H9 (cell line): ENCODE measurements at regions not wholly inside any gene's neighbourhood (a gene's known extent, or its start where the extent isn't known, plus 50 kb on each side); places are given as distances from the start of the nearest gene placed in this dataset.

Experiments used
- DNase-seq: peaks from one replicate; pipeline ENCODE4 v3.0.0-alpha.2; 2017
- H2AFZ ChIP-seq: one replicate; pipeline ENCODE4 v1.6.1; 2013; ENCODE audit warnings: mild to moderate bottlenecking, low read length, control low read depth, moderate library complexity
- H2AK5ac ChIP-seq: 2 replicates; pipeline ENCODE4 v1.6.1; 2013; ENCODE audit warnings: low read length, control low read depth, mixed read lengths; ENCODE audit not compliant: insufficient read length
- H2BK120ac ChIP-seq: one replicate; pipeline ENCODE4 v1.6.1; 2013; ENCODE audit warnings: low read depth, mild to moderate bottlenecking, low read length, control low read depth, inconsistent platforms; ENCODE audit not compliant: poor library complexity, severe bottlenecking
- H2BK12ac ChIP-seq: 2 replicates; pipeline ENCODE4 v1.6.1; 2013; ENCODE audit warnings: low read length, control low read depth, mixed read lengths, low read depth; ENCODE audit not compliant: insufficient read length
- H2BK15ac ChIP-seq: 2 replicates; pipeline ENCODE4 v1.6.1; 2013; ENCODE audit warnings: low read depth, low read length, control low read depth
- H2BK20ac ChIP-seq: one replicate; pipeline ENCODE4 v1.6.1; 2013; ENCODE audit warnings: low read depth, mild to moderate bottlenecking, low read length, control low read depth, inconsistent platforms; ENCODE audit not compliant: poor library complexity, severe bottlenecking
- H2BK5ac ChIP-seq: 2 replicates; pipeline ENCODE4 v1.6.1; 2013; ENCODE audit warnings: low read length, control low read depth, mixed read lengths; ENCODE audit not compliant: insufficient read length
- H3K14ac ChIP-seq: 2 replicates; pipeline ENCODE4 v1.6.1; 2013; ENCODE audit warnings: low read length, control low read depth; ENCODE audit not compliant: insufficient read depth
- H3K18ac ChIP-seq: 2 replicates; pipeline ENCODE4 v1.6.1; 2013; ENCODE audit warnings: low read depth, mild to moderate bottlenecking, mixed read lengths, low read length, control low read depth; ENCODE audit not compliant: insufficient read length
- H3K23ac ChIP-seq: 2 replicates; pipeline ENCODE4 v1.6.1; 2013; ENCODE audit warnings: low read length, control low read depth, mixed read lengths, low read depth; ENCODE audit not compliant: insufficient read length
- H3K23me2 ChIP-seq: 2 replicates; pipeline ENCODE4 v1.6.1; 2013; ENCODE audit warnings: low read depth, mild to moderate bottlenecking, mixed read lengths, low read length, control low read depth; ENCODE audit not compliant: insufficient read length, poor library complexity, severe bottlenecking
- H3K27ac ChIP-seq: 2 replicates; pipeline ENCODE4 v1.5.1; 2013; ENCODE audit warnings: low read length, control low read depth, mixed read lengths, low read depth; ENCODE audit not compliant: insufficient read length
- H3K27me3 ChIP-seq: 2 replicates; pipeline ENCODE4 v1.6.1; 2013; ENCODE audit warnings: low read length, control low read depth, inconsistent platforms; ENCODE audit not compliant: insufficient read depth
- H3K4ac ChIP-seq: 2 replicates; pipeline ENCODE4 v1.6.1; 2013; ENCODE audit warnings: low read depth, mild to moderate bottlenecking, control low read depth, inconsistent platforms, low read length, moderate library complexity
- H3K4me1 ChIP-seq: 2 replicates; pipeline ENCODE4 v1.6.1; 2013; ENCODE audit warnings: low read length, control low read depth, inconsistent platforms; ENCODE audit not compliant: insufficient read depth
- H3K4me2 ChIP-seq: 2 replicates; pipeline ENCODE4 v1.6.1; 2013; ENCODE audit warnings: low read length, control low read depth, mixed read lengths; ENCODE audit not compliant: insufficient read length, insufficient read depth
- H3K56ac ChIP-seq: 2 replicates; pipeline ENCODE4 v1.6.1; 2013; ENCODE audit warnings: low read depth, mild to moderate bottlenecking, mixed read lengths, low read length, control low read depth; ENCODE audit not compliant: insufficient read length
- H3K79me1 ChIP-seq: 2 replicates; pipeline ENCODE4 v1.6.1; 2013; ENCODE audit warnings: low read depth, mild to moderate bottlenecking, moderate library complexity, low read length, control low read depth, inconsistent platforms; ENCODE audit not compliant: insufficient read depth, poor library complexity, severe bottlenecking
- H3K79me2 ChIP-seq: 2 replicates; pipeline ENCODE4 v1.6.1; 2013; ENCODE audit warnings: low read length, control low read depth, inconsistent platforms; ENCODE audit not compliant: insufficient read depth
- H3K9ac ChIP-seq: 2 replicates; pipeline ENCODE4 v1.6.1; 2013; ENCODE audit warnings: low read length, control low read depth, mixed read lengths; ENCODE audit not compliant: insufficient read length; ENCODE audit errors: extremely low read depth
- H3K9me3 ChIP-seq: one replicate; pipeline ENCODE4 v1.6.1; 2013; ENCODE audit warnings: low read depth, low read length, inconsistent platforms; ENCODE audit not compliant: control insufficient read depth
- H3T11ph ChIP-seq: one replicate; pipeline ENCODE4 v1.6.1; 2013; ENCODE audit warnings: mild to moderate bottlenecking, low read length, control low read depth, inconsistent platforms
- H4K20me1 ChIP-seq: one replicate; pipeline ENCODE4 v1.6.1; 2013; ENCODE audit not compliant: control insufficient read depth, insufficient read length, insufficient read depth
- H4K5ac ChIP-seq: 2 replicates; pipeline ENCODE4 v1.6.1; 2013; ENCODE audit warnings: low read depth, mild to moderate bottlenecking, mixed read lengths, low read length, control low read depth; ENCODE audit not compliant: insufficient read length
- H4K8ac ChIP-seq: replicated peaks from 2 replicates; pipeline ENCODE4 v1.6.1; 2013; ENCODE audit warnings: low read length, control low read depth, mixed read lengths, low read depth; ENCODE audit not compliant: insufficient read length
- H4K91ac ChIP-seq: 2 replicates; pipeline ENCODE4 v1.6.1; 2013; ENCODE audit warnings: low read depth, mild to moderate bottlenecking, moderate library complexity, mixed read lengths, low read length, control low read depth; ENCODE audit not compliant: insufficient read length
- H3K27ac Mint-ChIP-seq, 3 experiments: 2 replicates in 2 of 3; 3 replicates in 1 of 3; pipeline ENCODE4 v1.8.0; 2020 to 2021; ENCODE audit warnings: mixed read lengths in 3 of 3, mild to moderate bottlenecking in 1 of 3, moderate library complexity in 1 of 3
- H3K27me3 Mint-ChIP-seq: 2 replicates; pipeline ENCODE4 v1.8.0; 2021; ENCODE audit warnings: low read depth, mild to moderate bottlenecking, moderate library complexity, mixed read lengths
- H3K36me3 Mint-ChIP-seq, 3 experiments: 2 replicates in 2 of 3; 3 replicates in 1 of 3; pipeline ENCODE4 v1.8.0; 2020 to 2021; ENCODE audit warnings: low read depth in 3 of 3, mixed read lengths in 3 of 3; ENCODE audit not compliant: insufficient read depth in 1 of 3
- H3K4me1 Mint-ChIP-seq, 2 experiments: 2 replicates each; pipeline ENCODE4 v1.8.0; 2020; ENCODE audit warnings: mixed read lengths in 2 of 2
- H3K4me3 Mint-ChIP-seq, 2 experiments: 2 replicates in 1 of 2; 3 replicates in 1 of 2; pipeline ENCODE4 v1.8.0; 2020 to 2021; ENCODE audit warnings: mild to moderate bottlenecking in 2 of 2, mixed read lengths in 2 of 2, moderate library complexity in 1 of 2
- H3K9me3 Mint-ChIP-seq, 2 experiments: 2 replicates in 1 of 2; 3 replicates in 1 of 2; pipeline ENCODE4 v1.8.0; 2020; ENCODE audit warnings: mild to moderate bottlenecking in 2 of 2, mixed read lengths in 2 of 2, moderate library complexity in 1 of 2
- WGBS: extraction: QIAGEN DNeasy Blood & Tissue Kit; methylation state at CpG from one replicate; pipeline ENCODE4 v1.1.7; 2013; ENCODE audit warnings: missing lambda C conversion rate, low lambda C conversion rate, mixed read lengths; ENCODE audit not compliant: insufficient read length; ENCODE audit errors: extremely low coverage; 5-methylcytosine and 5-hydroxymethylcytosine counted together
- TF ChIP-seq, protein P1 (sequence below): fragments of 200-600 bp; sonication (generic); conservative IDR thresholded peaks from 3 replicates; pipeline ENCODE4 v1.8.0; 2021; ENCODE audit warnings: antibody characterized with exemption, mild to moderate bottlenecking

- TF ChIP-seq, protein P1, sequence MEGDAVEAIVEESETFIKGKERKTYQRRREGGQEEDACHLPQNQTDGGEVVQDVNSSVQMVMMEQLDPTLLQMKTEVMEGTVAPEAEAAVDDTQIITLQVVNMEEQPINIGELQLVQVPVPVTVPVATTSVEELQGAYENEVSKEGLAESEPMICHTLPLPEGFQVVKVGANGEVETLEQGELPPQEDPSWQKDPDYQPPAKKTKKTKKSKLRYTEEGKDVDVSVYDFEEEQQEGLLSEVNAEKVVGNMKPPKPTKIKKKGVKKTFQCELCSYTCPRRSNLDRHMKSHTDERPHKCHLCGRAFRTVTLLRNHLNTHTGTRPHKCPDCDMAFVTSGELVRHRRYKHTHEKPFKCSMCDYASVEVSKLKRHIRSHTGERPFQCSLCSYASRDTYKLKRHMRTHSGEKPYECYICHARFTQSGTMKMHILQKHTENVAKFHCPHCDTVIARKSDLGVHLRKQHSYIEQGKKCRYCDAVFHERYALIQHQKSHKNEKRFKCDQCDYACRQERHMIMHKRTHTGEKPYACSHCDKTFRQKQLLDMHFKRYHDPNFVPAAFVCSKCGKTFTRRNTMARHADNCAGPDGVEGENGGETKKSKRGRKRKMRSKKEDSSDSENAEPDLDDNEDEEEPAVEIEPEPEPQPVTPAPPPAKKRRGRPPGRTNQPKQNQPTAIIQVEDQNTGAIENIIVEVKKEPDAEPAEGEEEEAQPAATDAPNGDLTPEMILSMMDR, result no peak
- Histone ChIP-seq H3K23ac (no peak overlapping the region), H3K23me2 (no peaks in the 10 kb centered on the region), H3T11ph (no peak overlapping the region), H3K4me1 (no peaks in the 10 kb centered on the region), H4K20me1 (no peaks in the 10 kb centered on the region), H2BK15ac (no peak overlapping the region), H3K14ac (no peak overlapping the region), H3K79me2 (no peaks in the 10 kb centered on the region), H3K4ac (no peak overlapping the region), H3K18ac (no peak overlapping the region), H2AK5ac (no peak overlapping the region), H2BK12ac (no peak overlapping the region), H3K27me3 (no peaks in the 10 kb centered on the region), H2BK5ac (no peak overlapping the region), H2BK120ac (no peak overlapping the region), H2BK20ac (no peak overlapping the region), H2AFZ (no peak overlapping the region), H3K4me2 (no peak overlapping the region), H3K9me3 (no peaks in the 10 kb centered on the region), H4K91ac (no peak overlapping the region), H4K5ac (no peak overlapping the region), H3K79me1 (no peaks in the 10 kb centered on the region), H3K27ac (no peak overlapping the region), H3K9ac (no peak overlapping the region), H3K56ac (no peak overlapping the region), H4K8ac (no peak overlapping the region)
- H3K27me3 Mint-ChIP-seq, result peaks cover 2% of the 10 kb centered on the region
- H3K4me1 Mint-ChIP-seq, result no peaks in the 10 kb centered on the region
- no peak overlapping the region for H3K27ac Mint-ChIP-seq
- no peak for DNase-seq
- no CpG with 5 or more reads among the region's 3 CpGs for WGBS
- no peaks in the 10 kb centered on the region; a peak in 1 of 7 replicates for H3K36me3 Mint-ChIP-seq
- peaks cover 8 to 11% of the 10 kb centered on the region in 2 experiments; a peak in 4 of 5 replicates for H3K9me3 Mint-ChIP-seq
- no peak overlapping the region for H3K4me3 Mint-ChIP-seq
Measured at GRCh38 chr5:169522851-169523250, 60.7 kb upstream of the SPDL1 start.
